ENCODE measurements at regions not wholly inside any gene's neighbourhood (a gene's known extent, or its start where the extent isn't known, plus 50 kb on each side); places are given as distances from the start of the nearest gene placed in this dataset.

GRCh38 chr10:128945398-128945797 is 521.6 kb upstream of the MGMT start:
- no peak for DNase-seq (ENCODE audit: low spot score in 2 of 2)
- H3K4me3 ChIP-seq (ENCODE audit: low read depth, poor library complexity, severe bottlenecking), result no peak overlapping the region
- 63 to 77% methylated on average over 7 of the region's 7 CpGs for WGBS, 2 donors
- no peak for TF ChIP-seq CTCF (IDR thresholded peaks at IDR 0.05)
- TF ChIP-seq POLR2A (IDR thresholded peaks at IDR 0.05), result no peak
- intact Hi-C loops (cut with DNase I; ENCODE audit: low total_unique reads), result no loop called here

GRCh38 chr10:128950159-128950915 is 516.7 kb upstream of the MGMT start:
- TF ChIP-seq CTCF (IDR thresholded peaks at IDR 0.05) (no peak), POLR2A (IDR thresholded peaks at IDR 0.05) (no peak)
- H3K4me3 ChIP-seq (ENCODE audit: low read depth, poor library complexity, severe bottlenecking), result no peak overlapping the region
- WGBS, 2 donors, result 89 to 92% methylated on average over 18 of the region's 18 CpGs
- intact Hi-C loops (cut with DNase I; ENCODE audit: low total_unique reads), result no loop called here
- DNase-seq (ENCODE audit: low spot score in 2 of 2), result no peak

- no peak for DNase-seq (ENCODE audit: low spot score in 2 of 2)
- no peak for TF ChIP-seq CTCF (IDR thresholded peaks at IDR 0.05)
- no peak for TF ChIP-seq POLR2A (IDR thresholded peaks at IDR 0.05)
- 75 to 84% methylated on average over 4 of the region's 4 CpGs for WGBS, 2 donors
- no peak overlapping the region for H3K4me3 ChIP-seq (ENCODE audit: low read depth, poor library complexity, severe bottlenecking)
- intact Hi-C loops (cut with DNase I; ENCODE audit: low total_unique reads), result no loop called here
Observed at GRCh38 chr10:128950916-128951275, 516.1 kb upstream of the MGMT start.

GRCh38 chr10:128952856-128953255 is 514.2 kb upstream of the MGMT start:
- no peak overlapping the region for H3K4me3 ChIP-seq (ENCODE audit: low read depth, poor library complexity, severe bottlenecking)
- 82 to 94% methylated on average over 8 of the region's 8 CpGs for WGBS, 2 donors
- intact Hi-C loops (cut with DNase I; ENCODE audit: low total_unique reads), result no loop called here
- DNase-seq (ENCODE audit: low spot score in 2 of 2), result no peak
- TF ChIP-seq CTCF (IDR thresholded peaks at IDR 0.05), result no peak
- TF ChIP-seq POLR2A (IDR thresholded peaks at IDR 0.05), result no peak

- TF ChIP-seq CTCF (IDR thresholded peaks at IDR 0.05) (no peak), POLR2A (IDR thresholded peaks at IDR 0.05) (no peak)
- WGBS, 2 donors, result 60 to 97% methylated on average over 1 of the region's 1 CpG
- H3K4me3 ChIP-seq (ENCODE audit: low read depth, poor library complexity, severe bottlenecking), result no peak overlapping the region
- intact Hi-C loops (cut with DNase I; ENCODE audit: low total_unique reads), result no loop called here
- DNase-seq (ENCODE audit: low spot score in 2 of 2), result no peak
Observed at GRCh38 chr10:128956149-128956548, 510.9 kb upstream of the MGMT start.

- no peak for DNase-seq (ENCODE audit: low spot score in 2 of 2)
- TF ChIP-seq POLR2A (IDR thresholded peaks at IDR 0.05) (no peak), CTCF (IDR thresholded peaks at IDR 0.05) (no peak)
- intact Hi-C loops (cut with DNase I; ENCODE audit: low total_unique reads), result no loop called here
- no peak overlapping the region for H3K4me3 ChIP-seq (ENCODE audit: low read depth, poor library complexity, severe bottlenecking)
- WGBS, 2 donors, result 39 to 41% methylated on average over 4 of the region's 4 CpGs
Observed at GRCh38 chr10:128957221-128957620, 509.8 kb upstream of the MGMT start.

Data from lower leg skin (tissue), 4 donors.